Ramos (cell line): ENCODE measurements at regions not wholly inside any gene's neighbourhood (a gene's known extent, or its start where the extent isn't known, plus 50 kb on each side); places are given as distances from the start of the nearest gene placed in this dataset.

Experiments
- in situ Hi-C: fragments of 300-500 bp; cut with MboI; formaldehyde crosslinking; loops from one replicate; pipeline ENCODE4 v1.14.3; 2022; ENCODE audit warnings: low sequenced_read_pairs; ENCODE audit not compliant: unreplicated experiment

DNA sequence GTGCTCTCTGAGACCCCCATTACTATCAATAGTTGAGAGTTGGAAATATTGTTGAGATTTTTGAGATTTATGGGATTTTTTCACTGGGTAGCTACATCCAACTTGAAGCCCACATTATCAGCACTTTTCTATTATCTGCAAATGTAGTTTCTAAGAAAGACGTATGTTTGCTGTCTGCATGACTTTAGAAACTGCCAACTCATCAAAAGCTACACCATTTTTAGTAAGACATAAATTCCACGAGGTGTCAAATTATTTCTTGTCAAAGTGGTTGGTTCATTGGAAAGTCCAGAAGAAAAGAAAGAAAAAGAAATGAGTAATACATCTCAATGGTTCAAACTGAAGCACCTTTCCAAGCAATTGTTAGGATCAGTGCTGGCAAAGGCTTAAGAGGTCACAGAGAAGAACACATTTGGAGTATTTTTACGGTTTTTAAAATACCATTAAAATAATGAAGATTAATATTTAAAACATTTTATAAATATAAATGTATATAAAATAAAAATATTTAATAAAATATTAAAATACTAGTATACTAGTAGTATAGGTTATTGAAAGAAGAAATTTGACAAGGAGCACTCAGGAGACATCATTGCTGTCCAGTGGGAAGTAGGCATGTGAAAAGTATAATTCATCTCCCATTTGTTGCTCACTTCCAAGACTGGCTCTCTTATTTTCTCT, 463.5 kb downstream of the TAFA4 start:
- in situ Hi-C loops = no loop called here

DNA sequence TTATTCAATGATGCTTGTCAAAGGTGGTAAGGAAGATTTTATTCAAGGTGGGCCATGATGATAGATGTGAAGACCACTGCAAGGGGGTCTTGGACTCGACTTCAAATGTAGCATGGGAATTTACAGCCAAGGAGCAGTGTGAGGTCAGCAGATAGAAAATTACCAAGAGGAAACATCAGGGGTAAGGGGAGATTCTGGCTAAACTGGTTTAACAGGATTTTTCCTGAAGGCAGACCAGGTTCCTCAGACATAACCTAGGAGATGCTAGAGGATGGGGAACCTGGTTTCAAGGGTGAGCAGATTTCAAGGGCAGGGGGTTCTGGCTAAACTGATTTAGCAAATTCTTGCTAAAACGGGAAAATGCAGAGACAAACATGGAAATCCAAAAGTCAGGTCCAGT, 464.9 kb downstream of the TAFA4 start:
- in situ Hi-C loops = no loop called here

- in situ Hi-C loops = no loop called here
Measured at GRCh38 chr3:68458581-68458980, 473.8 kb downstream of the TAFA4 start.

DNA sequence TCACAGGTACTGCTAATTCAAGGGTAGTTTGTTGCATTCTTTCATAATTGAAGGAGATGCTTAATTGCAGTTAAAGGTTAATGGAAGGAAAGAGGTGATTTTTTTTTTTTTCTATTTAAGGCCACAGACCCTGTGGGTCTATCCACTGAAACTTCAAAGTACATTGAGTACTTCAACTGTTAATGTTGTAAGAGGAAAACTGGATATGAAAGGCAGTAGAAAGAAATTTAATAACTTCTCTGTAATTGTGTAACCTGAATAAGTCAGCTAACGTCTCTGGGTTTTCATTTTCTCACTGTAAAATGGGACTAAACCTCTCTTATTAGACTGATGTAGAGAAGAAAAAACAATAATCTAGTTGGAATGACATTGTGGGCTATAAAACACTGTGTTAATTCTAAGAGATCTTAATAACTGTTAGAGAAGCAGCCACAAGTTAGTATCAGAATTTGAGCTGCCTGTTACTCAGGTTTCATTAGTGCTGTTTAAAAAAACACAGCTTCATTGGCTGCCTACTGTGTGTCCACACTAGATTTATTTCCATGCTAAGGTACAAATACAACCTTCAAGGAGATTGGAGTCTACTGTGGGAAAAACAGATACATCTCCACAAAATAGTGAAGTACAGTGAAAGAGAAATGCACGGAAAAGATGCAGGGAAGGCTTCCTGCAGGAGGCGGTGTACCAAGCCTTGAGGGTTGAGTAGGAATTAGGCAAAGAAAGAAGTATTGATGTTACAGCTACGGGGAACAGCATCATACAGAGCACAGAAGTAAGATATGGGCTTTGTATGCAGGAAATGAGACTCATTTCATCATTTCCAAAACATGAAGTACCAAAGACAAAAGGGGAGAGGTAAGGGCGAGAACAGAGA, 483.6 kb downstream of the TAFA4 start:
- in situ Hi-C loops = no loop called here

GRCh38 chr3:68447885-68448284, 484.5 kb downstream of the TAFA4 start:
- in situ Hi-C loops = no loop called here

DNA sequence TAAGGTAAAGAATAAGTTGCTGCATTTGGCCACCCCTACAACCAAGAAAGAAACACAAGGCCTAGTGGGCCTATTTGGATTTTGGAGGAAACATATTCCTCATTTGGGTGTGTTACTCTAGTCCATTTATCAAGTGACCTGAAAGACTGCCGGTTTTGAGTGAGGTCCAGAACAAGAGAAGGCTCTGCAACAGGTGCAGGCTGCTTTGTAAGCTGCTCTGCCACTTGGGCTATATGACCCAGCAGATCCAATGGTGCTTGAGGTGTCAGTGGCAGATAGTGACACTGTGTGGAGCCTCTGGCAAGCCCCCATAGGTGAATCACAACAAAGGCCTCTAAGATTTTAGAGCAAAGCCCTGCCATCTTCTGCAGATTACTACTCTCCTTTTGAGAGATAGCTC, 491.3 kb downstream of the TAFA4 start:
- in situ Hi-C loops = no loop called here

DNA sequence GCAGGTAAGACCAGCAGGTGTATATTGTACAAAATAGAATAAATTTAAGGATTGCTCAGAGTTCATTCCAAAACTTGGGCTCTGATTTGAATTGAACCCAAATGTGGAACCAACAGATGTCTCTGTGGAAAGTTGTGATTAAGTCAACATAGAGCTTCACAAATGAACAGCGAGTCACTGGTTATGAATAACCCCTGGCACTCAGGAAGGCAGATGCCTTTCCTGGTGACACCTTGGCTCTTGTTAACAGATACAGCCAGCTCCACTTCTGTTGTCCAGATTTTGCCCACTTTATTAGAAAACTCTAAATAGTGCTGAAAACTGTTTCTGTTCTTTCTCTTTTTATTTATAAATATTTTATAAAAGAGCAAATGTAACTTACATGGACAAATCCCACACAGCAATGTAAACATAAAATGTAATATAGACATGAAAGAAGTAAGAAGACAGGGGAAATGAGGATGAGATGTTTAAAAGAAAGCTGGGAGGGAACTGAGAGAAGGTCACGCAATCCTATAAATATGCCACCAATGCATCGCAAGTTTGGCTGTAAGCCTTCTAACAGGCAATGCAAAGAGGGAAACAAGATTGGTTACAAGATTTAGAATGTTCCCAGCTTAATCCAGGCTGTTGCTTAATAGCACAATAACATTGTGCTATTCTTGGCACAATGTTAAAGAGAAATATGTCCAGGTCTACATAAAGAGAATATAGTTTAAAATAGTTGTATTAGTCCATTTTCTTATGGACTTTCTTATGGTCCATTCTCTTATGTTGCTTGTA, 495.5 kb downstream of the TAFA4 start:
- in situ Hi-C loops = no loop called here

DNA sequence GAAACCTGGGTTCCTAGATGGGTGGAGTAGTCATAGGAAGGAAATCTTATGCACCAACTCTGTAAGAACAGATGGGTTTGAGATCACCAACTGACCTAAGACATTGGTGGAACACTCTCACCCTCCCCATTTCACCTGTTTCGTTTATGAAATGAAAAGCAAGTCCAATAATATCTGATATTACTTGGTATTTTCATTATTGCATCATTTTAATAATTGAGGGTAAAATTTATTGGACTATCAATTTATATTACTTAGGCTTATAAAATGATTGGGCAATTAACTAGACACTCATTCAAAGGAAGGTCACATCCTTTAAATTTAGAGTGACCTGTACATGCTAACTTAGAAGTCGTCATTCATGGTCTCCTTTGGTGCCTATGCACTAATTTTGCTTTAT, 503.9 kb downstream of the TAFA4 start:
- in situ Hi-C loops = no loop called here

GRCh38 chr3:68424796-68425460, 507.4 kb downstream of the TAFA4 start:
- in situ Hi-C loops = no loop called here

GRCh38 chr3:68408626-68409025, 523.7 kb downstream of the TAFA4 start:
- in situ Hi-C loops = no loop called here

DNA sequence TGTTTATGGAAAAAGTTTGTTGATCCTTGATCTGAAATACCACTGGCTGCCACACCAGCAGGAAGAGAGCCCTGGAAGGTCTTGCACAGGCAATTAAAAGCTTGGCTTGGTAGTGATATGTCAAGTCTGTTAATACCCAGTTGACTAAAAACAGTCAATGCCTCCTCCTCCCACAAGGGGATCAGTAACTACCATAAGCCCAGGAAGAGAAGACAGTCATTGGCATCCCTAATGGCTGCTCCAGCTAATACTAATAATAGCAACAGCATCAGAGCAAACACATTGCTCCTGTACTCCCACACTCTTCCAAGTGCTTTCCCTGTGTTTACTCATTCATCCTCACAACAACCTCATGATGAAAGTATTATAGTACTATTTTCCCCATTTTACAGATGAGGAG, 528.6 kb downstream of the TAFA4 start:
- in situ Hi-C loops = no loop called here

DNA sequence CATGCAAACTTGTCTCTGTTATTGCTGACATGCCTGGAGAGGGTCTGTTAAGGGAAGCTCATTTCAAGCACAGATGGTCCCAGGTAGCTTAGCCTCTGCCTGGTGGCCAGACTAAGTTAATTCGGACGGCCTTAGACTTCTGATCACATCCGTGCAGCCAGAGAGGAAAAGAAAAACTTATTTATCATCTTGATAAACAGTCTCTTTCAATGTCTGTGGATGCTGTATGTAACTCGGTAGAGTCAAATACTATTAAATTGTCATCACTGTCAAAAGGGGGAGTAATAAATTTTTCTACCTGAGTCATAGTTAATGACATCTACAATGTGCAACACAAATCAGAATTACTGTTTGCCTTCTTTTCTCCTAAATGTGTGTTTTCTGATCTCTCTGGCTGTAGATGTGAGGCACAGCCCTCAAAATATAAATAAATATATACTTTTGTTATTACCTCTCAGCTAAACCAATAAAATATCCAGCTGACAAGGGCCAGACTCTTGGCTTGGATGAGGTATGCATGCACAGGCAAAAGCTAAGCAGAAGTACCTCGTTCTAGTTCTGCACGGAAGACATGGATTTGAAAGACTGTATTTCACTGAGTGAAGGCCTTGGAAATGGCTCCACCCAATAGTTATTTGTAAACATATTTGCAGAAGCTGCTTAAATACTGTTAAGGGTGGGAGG, 530.0 kb downstream of the TAFA4 start:
- in situ Hi-C loops = no loop called here

GRCh38 chr3:68378631-68379030, 553.7 kb downstream of the TAFA4 start:
- in situ Hi-C loops = no loop called here

DNA sequence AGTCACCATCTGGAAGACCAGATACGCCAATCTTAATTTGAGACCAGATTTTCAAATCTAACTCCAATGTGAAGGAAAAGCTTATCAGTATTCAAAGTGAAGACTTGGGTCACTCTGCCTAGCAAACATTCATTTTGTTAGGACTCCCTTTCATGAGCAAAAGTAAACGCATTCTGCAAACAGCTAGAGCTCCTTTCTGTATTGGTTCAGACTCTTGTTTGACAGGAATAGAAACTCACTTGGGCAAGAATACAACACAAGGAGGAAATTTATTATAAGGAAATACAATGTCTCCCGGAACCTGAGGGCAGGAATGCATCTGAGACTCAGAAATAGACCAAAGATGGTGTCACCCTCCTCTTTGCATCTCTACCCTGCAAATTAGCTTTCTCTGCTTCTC, 558.6 kb downstream of the TAFA4 start:
- in situ Hi-C loops = no loop called here

DNA sequence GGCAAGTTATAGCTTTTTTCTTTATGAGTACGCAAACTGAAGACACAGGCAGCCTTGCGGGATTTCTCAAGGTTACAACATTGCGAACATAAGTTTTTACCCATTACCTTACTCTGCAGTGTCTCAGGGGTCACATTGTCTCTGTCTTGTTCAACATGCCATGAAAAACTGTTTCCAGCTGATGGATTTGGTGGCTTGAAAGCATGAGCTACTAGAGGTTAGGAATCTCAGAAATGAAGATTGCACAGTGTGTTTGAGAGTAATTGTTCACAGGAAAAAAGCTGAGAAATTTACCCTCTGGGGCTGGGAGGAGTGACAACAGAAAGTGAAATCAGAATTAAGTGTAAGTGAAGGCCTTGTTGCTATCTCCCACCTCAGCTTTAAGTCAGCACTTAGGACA, 568.6 kb downstream of the TAFA4 start:
- in situ Hi-C loops = no loop called here

- in situ Hi-C loops = no loop called here
Measured at GRCh38 chr3:68360492-68360891, 571.9 kb downstream of the TAFA4 start.

- in situ Hi-C loops = no loop called here
Measured at GRCh38 chr3:68345781-68346180, 586.6 kb downstream of the TAFA4 start.

- in situ Hi-C loops = no loop called here
Measured at GRCh38 chr3:68342426-68342825, 589.9 kb downstream of the TAFA4 start.

DNA sequence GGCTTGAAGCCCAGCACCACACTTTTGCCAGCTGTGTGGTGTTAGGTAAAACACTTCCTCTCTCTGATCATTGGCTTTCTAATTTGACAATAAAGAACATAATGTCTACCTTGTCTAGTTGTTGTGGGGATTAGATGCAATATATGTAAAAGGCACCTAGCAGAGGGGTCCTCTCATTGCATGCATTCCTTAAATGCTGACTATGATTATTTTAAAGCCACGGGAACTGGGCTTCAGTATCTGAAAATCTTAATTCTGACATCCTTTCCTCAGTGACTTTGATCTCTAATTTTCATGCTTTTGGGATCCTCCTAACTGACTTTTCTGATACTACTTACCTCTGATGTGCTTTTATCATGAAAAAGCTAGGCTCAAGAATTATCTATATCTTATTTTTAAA, 596.3 kb downstream of the TAFA4 start:
- in situ Hi-C loops = no loop called here
